Endodermal cell (in vitro differentiated cells): ENCODE measurements at regions not wholly inside any gene's neighbourhood (a gene's known extent, or its start where the extent isn't known, plus 50 kb on each side); places are given as distances from the start of the nearest gene placed in this dataset.

Source experiments
- DNase-seq: peaks from one replicate; pipeline ENCODE4 v3.0.0-alpha.2; 2017
- H3K27ac ChIP-seq: 2 replicates; pipeline ENCODE4 v1.5.1; 2013; ENCODE audit warnings: mild to moderate bottlenecking, low read depth, low read length, moderate library complexity
- H3K27me3 ChIP-seq: 2 replicates; pipeline ENCODE4 v1.6.1; 2013; ENCODE audit warnings: mild to moderate bottlenecking, low read length, moderate library complexity; ENCODE audit not compliant: insufficient read depth, control insufficient read depth, poor library complexity, severe bottlenecking
- H3K36me3 ChIP-seq: 2 replicates; pipeline ENCODE4 v1.7.0; 2013; ENCODE audit warnings: mild to moderate bottlenecking, low read length, moderate library complexity; ENCODE audit not compliant: control insufficient read depth, insufficient read depth
- H3K4me1 ChIP-seq: one replicate; pipeline ENCODE4 v1.7.0; 2013; ENCODE audit warnings: low read length; ENCODE audit not compliant: control insufficient read depth, insufficient read depth
- H3K4me3 ChIP-seq: 2 replicates; pipeline ENCODE4 v1.5.1; 2013; ENCODE audit warnings: mild to moderate bottlenecking, low read length, moderate library complexity
- H3K9ac ChIP-seq: 2 replicates; pipeline ENCODE4 v1.6.1; 2013; ENCODE audit warnings: mild to moderate bottlenecking, low read length, moderate library complexity; ENCODE audit not compliant: poor library complexity, severe bottlenecking; ENCODE audit errors: extremely low read depth
- H3K9me3 ChIP-seq: 2 replicates; pipeline ENCODE4 v1.6.1; 2013; ENCODE audit warnings: mild to moderate bottlenecking, low read length, moderate library complexity; ENCODE audit not compliant: control insufficient read depth
- H3K27ac Mint-ChIP-seq: 2 replicates; pipeline ENCODE4 v1.8.0; 2020; ENCODE audit warnings: mixed read lengths
- H3K27me3 Mint-ChIP-seq: 2 replicates; pipeline ENCODE4 v1.8.0; 2021; ENCODE audit warnings: mild to moderate bottlenecking, mixed read lengths; ENCODE audit not compliant: insufficient read depth
- H3K36me3 Mint-ChIP-seq: 2 replicates; pipeline ENCODE4 v1.8.0; 2020; ENCODE audit warnings: low read depth, mixed read lengths
- H3K4me1 Mint-ChIP-seq: 2 replicates; pipeline ENCODE4 v1.8.0; 2020; ENCODE audit warnings: mixed read lengths
- H3K4me3 Mint-ChIP-seq: 2 replicates; pipeline ENCODE4 v1.8.0; 2020; ENCODE audit warnings: mild to moderate bottlenecking, moderate library complexity, mixed read lengths
- H3K9me3 Mint-ChIP-seq: 2 replicates; pipeline ENCODE4 v1.8.0; 2020; ENCODE audit warnings: mild to moderate bottlenecking, mixed read lengths
- WGBS, 2 experiments: methylation state at CpG; one replicate each; pipeline versions ENCODE4 v1.1.5 to v1.1.7; 2013; ENCODE audit warnings: missing lambda C conversion rate in 2 of 2, mixed read lengths in 1 of 2; ENCODE audit not compliant: insufficient coverage in 1 of 2, insufficient read length in 1 of 2; 5-methylcytosine and 5-hydroxymethylcytosine counted together
- TF ChIP-seq, protein P1 (sequence below): fragments of 200-600 bp; sonication (generic); conservative IDR thresholded peaks from 2 replicates; pipeline ENCODE4 v1.5.0; 2021; ENCODE audit warnings: antibody characterized with exemption, mild to moderate bottlenecking

DNA sequence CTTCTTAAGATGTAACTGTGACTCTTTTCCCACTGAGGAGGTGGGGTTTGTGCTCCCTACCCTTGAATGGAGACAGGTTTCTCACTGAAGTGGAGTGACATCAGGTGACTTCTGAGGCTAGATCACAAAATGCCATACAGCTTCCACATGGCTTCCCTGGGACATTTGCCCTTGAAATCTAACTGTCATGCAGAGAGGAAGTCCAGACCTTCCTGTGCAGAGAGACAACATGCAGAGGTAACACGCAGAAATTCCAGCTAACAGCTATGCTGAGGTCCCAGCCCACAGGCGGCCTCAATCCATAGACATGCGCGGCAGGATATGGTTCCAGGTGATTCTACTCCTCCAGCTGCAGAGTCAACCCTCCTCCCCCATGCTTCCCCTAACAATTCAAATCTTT is 119.0 kb downstream of the TRIB2 start:
- no peaks in the 10 kb centered on the region for H3K9me3 Mint-ChIP-seq
- Histone ChIP-seq H3K9me3 (no peaks in the 10 kb centered on the region), H3K27ac (no peak overlapping the region), H3K36me3 (no peaks in the 10 kb centered on the region), H3K4me3 (no peak overlapping the region), H3K4me1 (no peaks in the 10 kb centered on the region), H3K27me3 (no peaks in the 10 kb centered on the region), H3K9ac (no peak overlapping the region)
- no peak overlapping the region for H3K4me3 Mint-ChIP-seq
- no peak for DNase-seq
- H3K36me3 Mint-ChIP-seq, result no peaks in the 10 kb centered on the region
- WGBS, 2 experiments, result 80 to 91% methylated on average over 1 to 4 of the region's 4 CpGs
- no peaks in the 10 kb centered on the region for H3K4me1 Mint-ChIP-seq
- H3K27ac Mint-ChIP-seq, result no peak overlapping the region
- TF ChIP-seq, protein P1, sequence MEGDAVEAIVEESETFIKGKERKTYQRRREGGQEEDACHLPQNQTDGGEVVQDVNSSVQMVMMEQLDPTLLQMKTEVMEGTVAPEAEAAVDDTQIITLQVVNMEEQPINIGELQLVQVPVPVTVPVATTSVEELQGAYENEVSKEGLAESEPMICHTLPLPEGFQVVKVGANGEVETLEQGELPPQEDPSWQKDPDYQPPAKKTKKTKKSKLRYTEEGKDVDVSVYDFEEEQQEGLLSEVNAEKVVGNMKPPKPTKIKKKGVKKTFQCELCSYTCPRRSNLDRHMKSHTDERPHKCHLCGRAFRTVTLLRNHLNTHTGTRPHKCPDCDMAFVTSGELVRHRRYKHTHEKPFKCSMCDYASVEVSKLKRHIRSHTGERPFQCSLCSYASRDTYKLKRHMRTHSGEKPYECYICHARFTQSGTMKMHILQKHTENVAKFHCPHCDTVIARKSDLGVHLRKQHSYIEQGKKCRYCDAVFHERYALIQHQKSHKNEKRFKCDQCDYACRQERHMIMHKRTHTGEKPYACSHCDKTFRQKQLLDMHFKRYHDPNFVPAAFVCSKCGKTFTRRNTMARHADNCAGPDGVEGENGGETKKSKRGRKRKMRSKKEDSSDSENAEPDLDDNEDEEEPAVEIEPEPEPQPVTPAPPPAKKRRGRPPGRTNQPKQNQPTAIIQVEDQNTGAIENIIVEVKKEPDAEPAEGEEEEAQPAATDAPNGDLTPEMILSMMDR, result no peak
- no peaks in the 10 kb centered on the region for H3K27me3 Mint-ChIP-seq

DNA sequence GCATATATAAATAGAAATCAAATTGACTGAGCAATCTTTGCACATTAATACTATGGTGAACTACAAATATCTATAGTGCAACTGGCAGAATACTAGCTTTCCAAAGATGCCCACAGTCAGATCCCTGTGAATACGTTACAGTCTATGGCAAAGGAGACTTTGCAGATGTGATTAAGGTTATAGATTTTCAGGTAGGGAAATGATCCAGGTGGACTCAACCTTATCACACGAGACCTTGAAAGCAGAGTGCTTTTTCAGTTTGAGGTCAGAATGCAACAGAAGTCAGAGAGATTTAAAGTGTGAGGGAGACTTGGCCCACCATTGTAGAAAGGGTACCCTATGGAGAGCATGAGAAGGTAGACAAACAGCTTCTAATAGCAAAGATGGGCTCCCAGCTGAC is 122.6 kb downstream of the TRIB2 start:
- H3K4me1 ChIP-seq, result no peaks in the 10 kb centered on the region
- no peak for DNase-seq
- no peaks in the 10 kb centered on the region for H3K4me1 Mint-ChIP-seq
- no peaks in the 10 kb centered on the region for H3K9me3 Mint-ChIP-seq
- no peaks in the 10 kb centered on the region for H3K27me3 Mint-ChIP-seq
- TF ChIP-seq, protein P1, result no peak
- H3K27me3 ChIP-seq, result no peaks in the 10 kb centered on the region
- WGBS, 2 experiments, result 90 to 96% methylated on average over 2 of the region's 2 CpGs
- H3K36me3 ChIP-seq, result no peaks in the 10 kb centered on the region
- no peak overlapping the region for H3K9ac ChIP-seq
- no peaks in the 10 kb centered on the region for H3K9me3 ChIP-seq
- H3K27ac ChIP-seq, result no peak overlapping the region
- no peak overlapping the region for H3K4me3 Mint-ChIP-seq
- H3K36me3 Mint-ChIP-seq, result no peaks in the 10 kb centered on the region
- H3K4me3 ChIP-seq, result no peak overlapping the region
- H3K27ac Mint-ChIP-seq, result no peak overlapping the region

DNA sequence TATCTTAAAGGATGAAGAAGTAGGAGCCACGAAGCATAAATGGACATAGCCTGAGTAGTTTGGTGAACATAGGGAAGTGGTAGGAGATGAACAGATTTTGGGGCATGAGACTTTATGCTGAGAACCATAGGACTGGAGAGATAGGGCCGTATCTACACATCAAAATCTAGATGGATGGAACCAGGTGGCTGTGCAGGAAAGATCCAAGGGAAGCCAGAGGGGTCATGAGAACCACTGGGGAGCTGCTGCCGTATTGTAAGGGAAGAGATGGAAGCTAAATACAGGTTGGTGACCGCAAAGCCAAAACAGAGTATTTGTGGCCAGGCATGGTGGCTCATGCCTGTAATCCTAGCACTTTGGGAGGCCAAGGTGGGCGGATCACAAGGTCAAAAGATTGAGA is 124.3 kb downstream of the TRIB2 start:
- no peak overlapping the region for H3K9ac ChIP-seq
- H3K4me3 Mint-ChIP-seq, result no peak overlapping the region
- H3K36me3 ChIP-seq, result no peaks in the 10 kb centered on the region
- H3K27ac Mint-ChIP-seq, result no peak overlapping the region
- no peak overlapping the region for H3K4me3 ChIP-seq
- H3K4me1 Mint-ChIP-seq, result no peaks in the 10 kb centered on the region
- no peak for DNase-seq
- TF ChIP-seq, protein P1, result no peak
- no peaks in the 10 kb centered on the region for H3K9me3 ChIP-seq
- no peaks in the 10 kb centered on the region for H3K9me3 Mint-ChIP-seq
- H3K4me1 ChIP-seq, result no peaks in the 10 kb centered on the region
- 85 to 87% methylated on average over 5 of the region's 5 CpGs for WGBS, 2 experiments
- H3K27me3 Mint-ChIP-seq, result no peaks in the 10 kb centered on the region
- no peak overlapping the region for H3K27ac ChIP-seq
- H3K36me3 Mint-ChIP-seq, result no peaks in the 10 kb centered on the region
- H3K27me3 ChIP-seq, result no peaks in the 10 kb centered on the region
